HG03039 (cell line): ENCODE measurements at regions not wholly inside any gene's neighbourhood (a gene's known extent, or its start where the extent isn't known, plus 50 kb on each side); places are given as distances from the start of the nearest gene placed in this dataset.
"Not testable (repeated sequence)": the region's sequence is repeated elsewhere in the genome, so short reads cannot be mapped to it uniquely, and the experiment has no call there.

Experiments
- ATAC-seq: cut with Tn5 transposase; IDR thresholded peaks from one replicate; pipeline ENCODE4 v1.9.1; 2021; ENCODE audit warnings: mild to moderate bottlenecking, moderate library complexity; ENCODE audit not compliant: unreplicated experiment

DNA sequence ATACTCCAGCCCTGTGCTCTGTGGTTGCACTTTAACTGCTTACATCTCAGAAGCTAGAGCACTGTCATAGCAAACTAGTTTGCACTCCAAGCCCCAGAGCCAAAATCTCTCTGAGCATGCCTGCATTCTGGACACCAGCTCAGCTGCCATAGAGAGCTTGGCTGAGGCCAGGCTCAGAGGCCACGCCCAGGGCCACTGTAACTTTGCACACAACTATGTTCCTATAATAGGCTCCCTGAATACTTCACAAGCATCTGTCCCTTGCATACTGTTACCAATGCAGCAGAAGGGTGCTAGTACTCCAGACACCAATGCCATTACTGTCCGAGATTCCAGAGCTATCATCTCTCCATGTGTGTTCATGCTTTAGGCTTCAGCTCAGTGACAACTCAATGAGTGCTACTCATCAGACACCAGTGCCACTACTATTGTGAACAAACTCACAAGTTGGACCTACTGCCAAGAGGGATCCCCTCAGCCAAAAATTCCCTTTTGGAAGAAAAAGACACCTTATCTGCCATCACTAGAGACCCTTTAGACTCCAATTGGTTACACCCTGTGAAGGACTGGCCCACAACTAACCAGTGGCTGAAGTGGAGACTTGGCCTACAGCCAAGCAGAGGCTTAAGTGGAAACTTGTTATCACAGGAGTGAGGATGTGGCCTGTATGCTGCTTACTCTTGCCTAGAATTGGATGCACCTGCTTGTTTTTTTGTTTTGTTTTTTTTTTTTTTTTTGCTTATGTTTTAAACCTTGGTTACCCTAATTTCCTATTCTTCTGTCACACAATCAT lies 211.6 kb upstream of the MAGI2 start:
- ATAC-seq = no peak

DNA sequence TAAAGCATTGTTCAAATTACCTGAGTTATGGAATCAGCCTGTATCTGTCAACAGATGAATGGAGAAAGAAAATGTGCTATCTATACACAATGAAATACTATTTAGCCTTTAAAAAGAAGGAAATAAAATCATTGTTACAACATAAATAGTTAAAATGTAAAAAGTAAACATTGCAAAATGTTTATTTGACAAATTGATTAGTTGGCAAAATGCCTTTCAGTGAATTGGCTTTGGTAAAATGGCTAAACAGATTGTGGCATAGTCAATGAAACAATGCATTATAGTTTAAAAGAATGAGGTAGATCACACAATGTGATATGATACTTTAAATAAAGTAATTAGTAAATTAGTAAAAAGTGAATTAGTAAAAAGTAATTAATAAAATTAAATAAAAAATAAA lies 204.8 kb upstream of the MAGI2 start:
- ATAC-seq = no peak

DNA sequence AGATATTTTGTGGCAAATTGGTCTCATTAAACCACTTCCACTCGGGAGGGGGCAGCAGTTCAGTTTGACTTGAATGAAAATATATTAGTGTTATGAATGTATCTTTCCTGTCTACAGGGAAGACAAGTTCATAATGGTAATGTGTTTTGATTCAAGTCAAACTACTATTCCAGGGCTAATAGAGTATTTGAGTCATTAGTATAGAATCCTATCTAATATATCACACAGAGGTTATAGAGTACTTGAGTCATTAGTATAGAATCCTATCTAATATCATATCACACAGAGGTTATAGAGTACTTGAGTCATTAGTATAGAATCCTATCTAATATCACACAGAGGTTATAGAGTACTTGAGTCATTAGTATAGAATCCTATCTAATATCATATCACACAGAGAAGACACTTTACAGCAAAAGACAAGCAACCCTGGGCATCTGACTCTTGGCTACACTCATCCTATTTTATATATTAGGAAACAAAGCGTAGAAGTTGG lies 199.7 kb upstream of the MAGI2 start:
- no peak for ATAC-seq

DNA sequence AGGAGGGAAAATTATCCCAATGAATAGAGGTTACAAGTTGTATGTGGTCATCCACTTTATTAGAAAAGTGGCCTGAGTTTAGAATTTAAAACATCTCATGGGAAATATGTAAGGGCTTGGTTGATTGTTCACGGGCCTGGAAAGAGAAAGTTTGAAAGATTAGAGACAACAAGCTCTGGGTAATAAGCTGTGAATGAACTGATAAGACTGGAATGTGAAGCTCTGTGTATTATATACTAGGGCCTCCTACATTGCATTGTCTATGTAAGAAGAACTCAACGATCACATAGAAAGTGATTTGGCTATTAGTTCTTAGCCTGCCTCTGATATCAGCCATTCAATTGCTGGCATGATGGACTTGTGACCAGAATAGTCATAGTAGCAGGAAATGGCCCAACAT lies 199.2 kb upstream of the MAGI2 start:
- ATAC-seq = no peak

DNA sequence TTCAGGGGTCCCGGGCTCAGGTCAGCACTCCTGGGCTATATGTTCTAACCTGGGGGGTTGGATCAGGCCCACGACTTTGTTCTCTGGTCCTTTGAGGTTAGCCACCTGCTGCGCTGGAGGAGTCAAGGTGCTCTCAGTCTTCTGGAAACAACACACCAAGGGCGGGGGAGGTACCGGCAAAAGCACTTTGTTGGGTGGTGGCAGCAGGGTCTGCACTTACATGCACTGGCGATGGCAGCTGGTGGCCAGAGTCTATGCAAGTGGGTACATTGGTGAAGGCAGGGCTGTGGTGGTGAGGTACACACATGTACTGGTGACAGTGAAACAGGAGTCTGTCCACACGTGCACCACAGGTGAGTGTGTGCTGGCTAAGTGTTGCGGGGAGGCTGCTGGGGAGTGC lies 194.2 kb upstream of the MAGI2 start:
- no peak for ATAC-seq

DNA sequence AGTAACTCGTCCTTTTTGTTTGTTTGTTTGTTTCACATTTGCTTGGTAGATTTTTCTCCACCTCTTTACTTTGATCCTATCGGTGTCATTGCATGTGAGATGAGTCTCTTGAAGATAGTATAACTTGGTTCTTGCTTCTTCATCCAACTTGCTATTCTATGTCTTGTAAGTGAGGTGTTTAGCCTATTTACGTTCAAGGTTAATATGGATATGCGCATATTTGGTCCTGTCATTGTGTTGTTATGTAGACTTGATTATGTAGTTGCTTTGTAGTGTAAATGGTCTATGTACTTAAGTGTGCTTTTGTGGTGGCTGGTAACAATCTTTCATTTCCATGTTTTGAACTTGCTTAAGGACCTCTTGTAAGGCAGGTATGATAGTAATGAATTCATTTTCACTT lies 192.8 kb upstream of the MAGI2 start:
- no peak for ATAC-seq

DNA sequence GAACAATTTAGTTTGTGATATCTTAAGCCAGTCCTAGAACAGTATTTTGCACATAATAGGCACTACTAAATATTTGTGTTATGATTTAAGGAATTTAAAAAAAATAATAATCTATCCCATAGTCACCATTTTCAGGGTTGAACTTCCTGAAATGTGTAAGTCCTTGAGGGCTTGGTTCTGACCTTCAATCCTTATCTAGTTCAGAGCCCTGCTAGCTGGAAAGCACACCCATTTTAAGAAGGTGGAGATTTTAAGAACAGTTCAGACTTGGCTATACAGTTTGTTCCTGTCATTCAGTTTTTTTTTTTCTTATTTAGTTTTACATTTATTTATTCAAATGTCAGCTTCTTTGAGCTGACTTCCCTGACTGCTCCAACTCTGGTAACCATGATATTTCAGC lies 183.4 kb upstream of the MAGI2 start:
- ATAC-seq = no peak

DNA sequence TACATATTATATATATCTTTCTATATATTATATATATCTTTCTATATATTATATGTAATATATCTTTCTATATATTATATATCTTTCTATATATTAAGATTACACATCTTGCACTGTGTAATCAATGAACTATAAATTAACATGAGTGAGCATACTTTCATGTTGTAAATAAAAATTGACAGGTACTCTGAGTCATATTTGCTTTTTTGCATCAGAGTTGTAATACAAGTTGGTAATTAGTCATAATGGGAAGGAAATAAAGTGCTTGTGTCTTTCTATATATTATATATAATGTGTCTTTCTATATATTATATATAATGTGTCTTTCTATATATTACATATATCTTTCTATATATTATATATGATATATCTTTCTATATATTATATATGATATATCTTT lies 172.5 kb upstream of the MAGI2 start:
- ATAC-seq = not testable (repeated sequence)

DNA sequence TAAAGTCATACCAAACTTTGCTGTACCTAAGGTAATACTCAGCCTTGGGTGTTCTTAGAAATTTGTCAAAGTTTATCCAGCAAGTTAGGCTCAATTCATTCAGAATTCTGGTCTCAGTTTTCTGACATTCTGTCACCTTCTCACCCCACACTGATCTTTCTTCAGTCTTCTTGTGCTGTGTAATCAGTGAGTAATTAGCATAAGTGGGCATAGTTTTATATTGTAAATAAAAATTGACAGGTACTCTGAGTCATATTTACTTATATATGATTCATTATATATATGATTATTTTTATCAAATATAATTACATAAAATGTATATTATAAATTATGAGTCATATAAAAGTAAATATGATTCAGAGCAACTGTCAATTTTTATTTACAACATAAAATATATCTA lies 170.9 kb upstream of the MAGI2 start:
- no peak for ATAC-seq

DNA sequence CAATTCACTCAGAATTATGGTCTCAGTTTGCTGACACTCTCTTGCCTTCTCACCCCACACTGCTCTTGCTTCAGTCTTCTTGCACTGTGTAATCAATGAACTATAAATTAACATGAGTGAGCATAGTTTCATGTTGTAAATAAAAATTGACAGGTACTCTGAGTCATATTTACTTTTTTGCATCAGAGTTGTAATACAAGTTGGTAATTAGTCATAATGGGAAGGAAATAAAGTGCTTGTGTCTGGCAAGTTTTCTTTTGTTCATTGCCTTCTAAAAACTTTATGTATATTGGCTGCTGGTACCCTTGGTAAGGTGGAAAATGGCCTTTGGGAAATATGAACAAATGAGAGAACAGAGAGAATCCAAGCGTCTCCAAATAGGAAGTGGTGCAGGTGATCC lies 169.3 kb upstream of the MAGI2 start:
- no peak for ATAC-seq

DNA sequence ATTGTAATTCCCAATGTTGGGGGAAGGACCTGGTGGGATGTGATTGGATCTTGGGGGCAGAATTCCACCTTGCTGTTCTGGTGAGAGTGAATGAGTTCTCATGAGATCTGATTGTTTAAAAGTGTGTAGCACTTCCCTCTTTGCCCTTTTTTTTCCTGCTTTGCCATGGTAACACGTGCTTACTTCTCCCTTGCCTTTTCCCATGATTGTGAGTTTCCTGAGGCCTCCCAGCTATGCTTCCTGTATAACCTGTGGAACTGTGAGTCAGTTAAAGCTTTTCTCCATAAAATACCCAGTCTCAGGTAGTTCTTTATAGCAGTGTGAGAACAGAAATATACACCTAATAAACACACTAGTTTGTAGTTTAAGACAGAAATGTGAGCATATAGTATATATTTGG lies 166.8 kb upstream of the MAGI2 start:
- no peak for ATAC-seq

DNA sequence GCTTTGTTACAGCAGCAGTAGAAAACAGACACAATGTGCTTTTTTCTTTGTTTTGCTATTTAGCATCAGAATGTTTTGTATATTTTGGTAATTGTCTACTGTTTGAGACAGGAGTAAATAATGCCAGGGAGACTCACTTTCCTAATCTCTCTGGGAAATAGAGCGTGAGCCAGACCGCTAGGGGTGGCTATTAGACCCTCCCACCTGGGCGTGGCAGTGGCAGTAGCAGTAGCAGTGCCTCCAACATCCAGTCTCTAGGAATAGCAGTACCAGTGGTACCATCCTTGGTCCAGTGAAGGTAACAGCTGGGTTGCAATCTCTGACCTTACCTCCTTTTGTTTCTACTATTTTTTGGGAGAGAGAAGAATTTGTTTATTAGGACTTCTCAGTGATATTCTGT lies 165.7 kb upstream of the MAGI2 start:
- ATAC-seq = no peak

DNA sequence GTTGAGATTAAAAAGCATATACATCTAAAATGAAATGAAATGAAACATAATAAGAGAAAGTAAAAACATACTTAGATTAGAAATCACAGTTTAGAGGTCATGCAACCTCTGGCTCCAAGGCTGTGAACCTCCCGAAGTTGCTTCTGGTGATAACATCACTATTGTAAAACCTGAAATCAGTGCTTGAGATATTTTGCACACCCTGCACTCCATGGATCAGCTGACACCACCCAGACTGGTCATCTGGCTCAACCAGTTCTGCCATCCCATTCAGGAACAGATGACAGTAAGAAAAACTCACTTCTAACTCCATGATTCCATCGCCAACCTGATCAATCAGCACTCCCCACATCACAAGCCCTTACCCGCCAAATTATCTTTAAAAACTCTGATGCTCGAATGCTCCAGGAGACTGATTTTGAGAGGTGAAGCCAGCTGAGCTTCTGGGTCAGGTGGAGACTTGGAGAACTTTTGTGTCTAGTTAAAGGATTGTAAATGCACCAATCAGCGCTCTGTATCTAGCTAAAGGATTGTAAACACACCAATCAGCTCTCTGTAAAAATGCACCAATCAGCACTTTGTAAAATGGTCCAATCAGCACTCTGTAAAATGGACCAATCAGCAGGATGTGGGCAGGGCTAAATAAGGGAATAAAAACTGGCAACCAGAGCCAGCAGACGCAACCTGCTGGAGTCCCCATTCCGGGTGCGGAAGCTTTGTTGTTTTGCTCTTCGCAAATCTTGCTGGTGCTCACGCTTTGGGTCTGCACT lies 162.6 kb upstream of the MAGI2 start:
- ATAC-seq = no peak

DNA sequence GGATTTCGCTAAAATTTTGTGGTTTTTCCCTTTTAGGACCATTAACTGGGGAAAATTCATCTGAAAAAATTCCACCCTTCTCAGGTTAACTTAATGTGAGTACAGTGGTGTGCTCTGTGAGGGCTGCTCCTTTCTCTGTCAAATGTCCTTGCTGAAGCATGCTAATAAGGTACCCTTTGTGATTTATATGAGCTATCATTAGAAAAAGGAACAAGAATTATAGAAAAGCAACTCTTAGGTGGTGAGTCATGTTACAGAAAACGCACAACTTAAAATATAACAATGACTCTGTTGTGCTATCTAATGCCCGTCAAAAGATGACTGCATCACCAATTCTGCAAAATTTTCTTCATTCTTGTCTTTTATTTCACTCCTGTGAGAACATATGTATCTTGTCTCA lies 162.0 kb upstream of the MAGI2 start:
- no peak for ATAC-seq

DNA sequence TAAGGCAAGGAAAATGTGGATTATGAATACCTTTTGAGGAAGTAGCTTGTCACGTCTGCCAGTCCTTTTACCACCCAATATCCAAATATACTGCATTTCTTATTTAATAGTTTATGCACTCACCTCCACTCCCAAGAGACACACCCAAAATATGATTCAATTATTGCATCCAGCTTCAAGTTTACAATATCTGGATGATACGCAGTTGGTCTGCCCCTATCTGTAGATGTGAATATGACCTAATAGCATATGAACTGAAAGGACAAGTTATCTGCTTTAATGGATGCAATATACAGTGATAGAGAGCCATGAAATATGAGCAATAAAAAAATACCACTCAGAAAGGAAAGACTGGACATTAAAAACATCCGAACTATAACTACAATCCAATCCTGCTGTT lies 159.4 kb upstream of the MAGI2 start:
- no peak for ATAC-seq

DNA sequence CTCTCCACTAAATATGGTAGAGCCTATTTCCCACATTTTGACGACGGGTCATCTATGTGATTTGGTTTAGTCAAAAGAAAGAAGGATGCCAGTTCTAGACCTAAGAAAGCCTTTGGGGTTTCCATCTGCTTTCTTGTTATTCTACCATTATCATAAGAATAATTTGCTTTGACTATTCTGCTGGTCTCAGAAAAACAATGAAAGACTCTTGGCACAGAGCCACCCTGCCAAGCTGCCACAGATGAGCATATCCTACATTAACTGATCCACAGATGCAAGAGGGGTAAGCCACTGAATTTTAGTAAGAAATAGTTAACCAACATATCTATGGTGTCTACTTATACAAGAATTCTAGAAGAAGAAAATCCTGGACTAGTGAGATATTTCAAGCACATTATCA lies 158.6 kb upstream of the MAGI2 start:
- ATAC-seq = no peak

DNA sequence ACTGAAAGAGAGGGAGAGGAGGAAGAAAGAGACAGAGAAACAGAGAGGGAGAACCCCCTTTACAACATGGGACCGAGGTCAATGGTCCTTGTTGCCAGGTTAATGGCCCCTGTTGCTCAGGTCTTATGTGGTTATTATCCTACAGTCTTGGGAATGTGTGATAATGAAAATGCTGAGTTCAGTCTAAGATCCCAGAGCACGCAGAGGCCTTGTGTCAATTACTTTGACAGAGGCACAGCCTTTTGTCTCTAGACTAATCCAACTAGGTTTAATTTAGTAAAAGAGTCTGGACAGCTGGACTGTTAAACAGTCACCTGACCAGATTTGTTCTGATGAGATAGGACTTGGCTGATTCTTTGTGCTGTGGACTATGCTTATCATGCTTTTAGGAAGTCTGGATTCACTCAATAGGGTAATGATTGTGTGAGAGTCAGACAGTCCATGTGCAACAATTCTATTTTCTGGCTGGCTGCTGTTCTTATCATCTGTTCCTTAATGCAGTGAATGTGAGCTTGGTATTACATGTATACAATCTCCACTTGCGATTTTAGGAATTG lies 157.4 kb upstream of the MAGI2 start:
- ATAC-seq = no peak

DNA sequence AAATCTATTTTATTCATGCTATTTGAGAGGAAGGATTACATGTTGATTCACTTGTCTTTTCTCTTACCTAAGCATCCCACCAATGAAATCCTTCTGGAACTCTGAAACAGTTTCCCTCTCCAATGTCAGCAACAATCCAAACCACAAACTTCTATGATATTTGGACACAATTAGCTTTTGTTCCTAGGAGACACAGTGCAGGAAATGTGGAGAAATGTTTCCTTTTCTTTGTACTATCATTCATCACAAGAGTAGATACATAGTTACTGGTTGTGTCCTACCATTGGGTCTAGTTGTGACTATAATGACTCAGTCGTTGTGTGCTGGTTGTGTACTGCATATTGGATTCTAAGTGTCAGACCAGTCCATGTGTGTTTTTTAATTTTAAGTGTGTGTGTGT lies 156.8 kb upstream of the MAGI2 start:
- no peak for ATAC-seq

DNA sequence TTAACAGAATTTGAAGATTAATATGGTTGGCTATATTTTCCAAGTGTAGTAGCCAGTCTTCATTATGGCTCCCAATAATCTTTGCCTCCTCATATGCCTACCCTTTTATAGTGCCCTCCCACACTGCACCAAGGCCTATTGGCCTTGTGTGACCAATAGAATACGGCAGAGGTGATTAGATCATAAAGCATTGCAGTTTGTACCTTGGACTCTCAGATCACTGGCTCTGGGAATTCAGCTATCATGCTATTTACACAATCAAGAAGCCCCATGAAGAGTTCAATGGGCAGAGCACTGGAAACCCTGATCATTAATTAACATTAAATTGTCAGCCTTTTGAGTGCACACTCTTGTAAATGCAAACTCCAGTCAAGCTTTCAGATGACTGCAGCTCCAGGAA lies 154.5 kb upstream of the MAGI2 start:
- ATAC-seq = no peak

DNA sequence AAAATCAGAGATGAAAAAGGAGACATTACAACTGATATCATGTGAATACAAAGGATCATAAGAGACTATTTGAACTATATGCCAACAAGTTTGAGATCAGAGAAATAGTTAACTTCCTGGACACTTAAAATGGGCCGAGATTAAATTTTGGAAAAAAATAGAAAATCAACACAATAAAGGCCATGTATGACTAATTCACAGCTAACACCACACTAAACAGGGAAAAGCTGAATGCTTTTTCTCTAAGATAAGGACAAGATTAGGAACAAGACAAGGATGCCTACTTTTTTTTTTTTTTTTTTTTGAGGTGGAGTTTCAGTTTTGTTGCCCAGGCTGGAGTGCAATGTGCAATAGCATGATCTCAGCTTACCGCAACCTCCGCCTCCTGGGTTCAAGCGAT lies 151.4 kb upstream of the MAGI2 start:
- ATAC-seq = no peak

DNA sequence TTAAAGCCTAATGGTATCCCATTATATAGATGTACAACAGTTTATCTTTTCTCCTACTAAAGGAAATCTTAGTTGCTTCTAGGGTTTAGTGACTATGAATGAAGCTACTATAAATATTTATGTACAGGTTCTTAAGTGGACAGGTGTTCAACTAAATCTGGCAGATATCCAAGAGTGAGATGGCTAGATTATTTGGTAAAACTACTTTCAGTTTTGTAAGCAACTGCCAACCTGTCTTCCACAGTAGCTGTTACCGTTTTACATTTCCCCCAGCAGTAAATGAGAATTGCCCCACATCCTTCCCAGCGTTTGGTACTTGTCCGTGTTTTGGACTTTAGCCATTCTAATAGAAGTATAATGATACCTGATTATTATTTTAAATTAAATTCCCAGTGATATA lies 144.9 kb upstream of the MAGI2 start:
- ATAC-seq = no peak

DNA sequence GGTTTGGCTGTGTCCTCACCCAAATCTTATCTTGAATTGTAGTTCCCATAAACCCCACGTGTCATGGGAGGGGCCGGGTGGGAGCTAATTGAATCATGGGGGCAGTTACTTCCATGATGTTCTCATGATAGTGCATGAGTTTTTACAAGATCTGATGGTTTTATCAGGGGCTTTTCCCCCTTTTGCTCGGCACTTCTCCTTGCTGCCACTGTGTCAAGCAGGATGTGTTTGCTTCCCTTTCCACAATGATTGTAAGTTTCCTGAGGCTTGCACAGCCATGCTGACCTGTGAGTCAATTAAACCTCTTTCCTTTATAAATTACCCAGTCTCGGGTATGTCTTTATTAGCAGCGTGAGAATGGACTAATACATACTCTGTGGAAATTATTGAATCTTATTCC lies 141.2 kb upstream of the MAGI2 start:
- not testable (repeated sequence) for ATAC-seq
